CD1c-positive myeloid dendritic cell (primary cell): ENCODE measurements at regions not wholly inside any gene's neighbourhood (a gene's known extent, or its start where the extent isn't known, plus 50 kb on each side); places are given as distances from the start of the nearest gene placed in this dataset.

Experiments
- DNase-seq: peaks from one replicate; pipeline ENCODE4 v3.0.0-alpha.2; 2016; ENCODE audit errors: extremely low spot score

GRCh38 chr20:50390685-50391443 is 119.3 kb upstream of the PTPN1 start:
- no peak for DNase-seq

GRCh38 chr20:50391444-50392137 is 118.6 kb upstream of the PTPN1 start:
- no peak for DNase-seq

GRCh38 chr20:50392138-50392866 is 117.9 kb upstream of the PTPN1 start:
- peak; percentile 72 for DNase-seq

GRCh38 chr20:50393242-50393641 is 116.9 kb upstream of the PTPN1 start:
- no peak for DNase-seq

GRCh38 chr20:50393990-50394561 is 116.1 kb upstream of the PTPN1 start:
- DNase-seq, result no peak

GRCh38 chr20:50394569-50394968 is 115.6 kb upstream of the PTPN1 start:
- DNase-seq, result peak; percentile 87

- DNase-seq, result no peak
These were observed 114.9 kb upstream of the PTPN1 start for GRCh38 chr20:50395251-50395729.

GRCh38 chr20:50395914-50396488 is 114.2 kb upstream of the PTPN1 start:
- no peak for DNase-seq

GRCh38 chr20:50396623-50397022 is 113.6 kb upstream of the PTPN1 start:
- DNase-seq, result no peak

- DNase-seq, result no peak
These were observed 113.1 kb upstream of the PTPN1 start for GRCh38 chr20:50397058-50397457.

- DNase-seq, result no peak
These were observed 112.1 kb upstream of the PTPN1 start for GRCh38 chr20:50398064-50398463.

- DNase-seq, result no peak
These were observed 111.7 kb upstream of the PTPN1 start for GRCh38 chr20:50398471-50398820.

- DNase-seq, result no peak
These were observed 111.2 kb upstream of the PTPN1 start for GRCh38 chr20:50398821-50399554.

- no peak for DNase-seq
These were observed 110.6 kb upstream of the PTPN1 start for GRCh38 chr20:50399555-50399916.

- peak; percentile 43 for DNase-seq
These were observed 110.1 kb upstream of the PTPN1 start for GRCh38 chr20:50399917-50400704.

- DNase-seq, result no peak
These were observed 109.2 kb upstream of the PTPN1 start for GRCh38 chr20:50400705-50401586.

GRCh38 chr20:50401587-50402418 is 108.4 kb upstream of the PTPN1 start:
- no peak for DNase-seq

- DNase-seq, result no peak
These were observed 106.4 kb upstream of the PTPN1 start for GRCh38 chr20:50403565-50404418.
